ENCODE measurements at regions not wholly inside any gene's neighbourhood (a gene's known extent, or its start where the extent isn't known, plus 50 kb on each side); places are given as distances from the start of the nearest gene placed in this dataset.

DNA sequence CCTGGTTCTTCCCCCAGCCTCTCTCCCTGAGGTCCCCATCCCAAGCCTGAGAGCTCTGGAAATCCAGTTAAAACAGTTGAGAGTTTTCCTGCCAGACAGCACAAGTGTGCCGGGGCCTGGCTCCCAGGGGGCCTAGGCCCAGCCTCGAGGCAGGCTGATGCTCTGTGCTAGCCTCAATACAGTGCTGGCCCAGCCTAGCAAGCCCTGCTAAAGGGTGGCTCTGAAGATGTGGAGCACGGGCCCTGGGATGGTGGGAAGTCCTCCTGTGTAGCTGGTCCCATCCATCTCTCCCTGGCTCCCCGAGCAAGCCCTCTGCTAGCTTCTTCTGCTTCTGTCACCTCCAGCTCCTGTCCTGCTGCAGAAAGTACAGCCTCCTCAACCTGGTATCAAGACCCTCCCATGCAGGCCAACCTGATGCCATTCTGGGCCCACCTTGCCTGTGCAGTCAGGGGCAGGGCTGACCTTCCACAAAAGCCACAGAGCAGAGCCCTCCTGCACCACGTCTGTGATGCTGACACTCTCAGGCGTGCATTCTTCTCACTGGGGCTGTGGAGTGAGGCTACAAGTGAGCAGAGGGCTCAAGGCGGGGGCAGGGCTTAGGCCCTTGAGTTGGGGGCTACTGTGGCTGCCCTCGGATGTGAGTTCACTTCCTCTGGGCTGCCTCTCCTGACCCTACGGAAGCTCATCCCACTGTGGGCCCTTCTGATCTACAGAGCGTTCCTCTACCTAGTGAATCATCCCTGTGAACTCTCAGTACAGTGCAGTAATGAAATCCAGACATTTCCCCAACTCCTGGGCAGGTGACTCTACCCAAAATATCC lies 60.1 kb upstream of the LAPTM4A start:
- DNase-seq: no peak
- Mint-ChIP-seq H3K27me3 (peaks cover 51% of the 10 kb centered on the region), H3K36me3 (ENCODE audit: low read depth) (no peaks in the 10 kb centered on the region), H3K27ac (no peak overlapping the region), H3K4me1 (no peaks in the 10 kb centered on the region), H3K4me3 (no peak overlapping the region)
- no peaks in the 10 kb centered on the region for H3K9me3 ChIP-seq (ENCODE audit: control insufficient read depth, low read length, poor library complexity, severe bottlenecking)
- no peak for ATAC-seq

DNA sequence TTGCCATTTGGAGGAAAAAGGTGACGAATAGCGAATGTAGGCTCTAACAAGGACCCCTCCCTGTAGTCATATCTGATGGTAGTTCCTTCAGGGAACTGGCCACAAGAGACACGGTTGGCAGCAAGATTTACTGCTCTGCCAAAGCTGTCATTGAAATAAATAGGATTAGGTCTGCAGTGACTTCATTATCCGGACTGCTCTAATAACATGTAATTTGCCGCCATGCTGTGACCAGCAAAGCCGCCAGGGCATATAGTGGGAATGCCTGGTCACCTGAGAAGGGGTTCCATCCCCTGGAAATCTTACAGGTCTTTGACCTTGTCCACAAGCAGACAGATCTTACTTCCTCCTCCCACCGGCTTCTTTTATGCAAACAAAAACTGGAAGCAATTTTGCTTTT lies 59.4 kb upstream of the LAPTM4A start:
- Mint-ChIP-seq H3K27me3 (peaks cover 57% of the 10 kb centered on the region), H3K36me3 (ENCODE audit: low read depth) (no peaks in the 10 kb centered on the region), H3K4me1 (no peaks in the 10 kb centered on the region)

DNA sequence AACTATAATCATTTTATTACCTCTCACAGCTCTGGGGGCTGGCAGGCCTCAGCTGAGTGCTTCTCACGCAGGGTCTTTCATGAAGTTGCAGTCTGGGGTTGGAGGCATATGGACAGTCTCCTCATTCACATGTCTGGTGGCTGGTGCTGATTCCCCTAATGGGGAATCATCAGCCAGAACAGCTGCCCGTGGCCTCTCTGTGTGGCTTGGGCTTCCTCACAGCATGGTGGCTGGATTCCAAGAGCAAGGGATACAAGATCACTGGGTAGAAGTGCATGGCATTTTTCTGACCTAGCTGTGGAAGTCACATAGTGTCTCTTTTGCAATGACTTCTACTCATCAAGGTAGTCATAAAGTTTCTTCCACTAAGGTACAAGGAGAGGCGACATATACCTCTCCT lies 59.0 kb upstream of the LAPTM4A start:
- ATAC-seq: no peak
- H3K9me3 ChIP-seq (ENCODE audit: control insufficient read depth, low read length, poor library complexity, severe bottlenecking): no peaks in the 10 kb centered on the region
- no peak overlapping the region for H3K27ac Mint-ChIP-seq
- no peak for DNase-seq
- H3K36me3 Mint-ChIP-seq (ENCODE audit: low read depth): no peaks in the 10 kb centered on the region
- H3K4me1 Mint-ChIP-seq: no peaks in the 10 kb centered on the region
- no peak overlapping the region for H3K4me3 Mint-ChIP-seq
- H3K27me3 Mint-ChIP-seq: peaks cover 62% of the 10 kb centered on the region

More for the DNA sequence above, 59.4 kb upstream of the LAPTM4A start:
- Mint-ChIP-seq H3K4me3 (no peak overlapping the region), H3K27ac (no peak overlapping the region)
- no peak for DNase-seq
- ATAC-seq: no peak
- no peaks in the 10 kb centered on the region for H3K9me3 ChIP-seq (ENCODE audit: control insufficient read depth, low read length, poor library complexity, severe bottlenecking)

DNA sequence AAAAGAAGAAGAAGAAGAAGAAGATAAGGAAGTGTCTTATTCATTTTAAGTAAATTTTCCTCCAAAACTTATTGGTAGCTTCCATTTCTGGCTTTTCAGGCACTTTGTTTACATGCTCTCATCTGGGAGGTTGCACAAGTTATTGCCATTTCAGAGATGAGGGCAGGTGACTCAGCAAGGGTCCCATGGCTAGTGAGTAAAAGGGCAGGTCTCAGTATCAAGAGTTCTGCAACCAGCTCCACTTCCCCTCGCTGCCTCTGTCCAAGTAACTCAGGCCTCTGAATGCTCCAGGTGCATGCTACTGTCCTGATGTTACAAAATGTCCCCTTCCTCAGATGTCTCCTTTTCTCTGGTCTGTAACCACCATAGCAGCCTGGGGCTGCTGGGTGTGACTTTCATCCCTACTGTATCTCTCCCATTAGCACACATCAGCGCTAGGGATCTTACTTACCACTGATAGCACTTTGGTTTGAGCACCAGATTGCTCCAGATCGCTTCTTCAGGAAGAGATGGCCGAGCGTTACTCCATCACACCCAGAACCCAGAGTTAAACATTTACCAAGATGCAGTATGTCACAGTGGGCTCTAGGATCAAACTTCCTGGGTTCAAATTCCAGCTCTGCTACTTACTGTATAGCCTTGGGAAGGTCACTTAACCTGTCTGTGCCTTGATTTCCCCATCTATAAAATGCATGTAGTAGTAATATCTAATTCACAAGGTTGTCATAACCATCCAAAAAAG lies 57.4 kb upstream of the LAPTM4A start:
- DNase-seq: no peak
- no peaks in the 10 kb centered on the region for H3K9me3 ChIP-seq (ENCODE audit: control insufficient read depth, low read length, poor library complexity, severe bottlenecking)
- Mint-ChIP-seq H3K27me3 (peaks cover 72% of the 10 kb centered on the region), H3K36me3 (ENCODE audit: low read depth) (no peaks in the 10 kb centered on the region), H3K4me1 (no peaks in the 10 kb centered on the region), H3K4me3 (no peak overlapping the region), H3K27ac (no peak overlapping the region)
- ATAC-seq: no peak

DNA sequence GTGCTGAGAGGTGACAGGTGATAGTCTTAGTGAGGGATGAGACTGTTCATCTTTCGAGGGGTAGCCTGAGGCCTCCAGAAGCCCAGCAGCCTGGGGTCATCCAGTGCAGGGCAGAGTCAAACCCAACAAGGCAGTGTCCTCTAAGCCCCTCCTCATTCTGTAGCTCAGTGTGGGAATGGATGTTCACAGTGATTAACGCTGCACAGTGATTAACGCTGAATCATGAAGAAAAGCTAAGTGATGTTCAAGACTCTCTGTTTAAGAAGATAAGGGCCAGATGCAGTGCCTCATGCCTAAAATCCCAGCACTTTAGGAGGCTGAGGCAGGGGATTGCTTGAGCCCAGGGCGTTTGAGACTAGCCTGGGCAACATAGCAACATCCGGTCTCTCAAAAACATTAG lies 56.3 kb upstream of the LAPTM4A start:
- Mint-ChIP-seq H3K4me1 (no peaks in the 10 kb centered on the region), H3K4me3 (no peak overlapping the region), H3K27me3 (peaks cover 66% of the 10 kb centered on the region)

DNA sequence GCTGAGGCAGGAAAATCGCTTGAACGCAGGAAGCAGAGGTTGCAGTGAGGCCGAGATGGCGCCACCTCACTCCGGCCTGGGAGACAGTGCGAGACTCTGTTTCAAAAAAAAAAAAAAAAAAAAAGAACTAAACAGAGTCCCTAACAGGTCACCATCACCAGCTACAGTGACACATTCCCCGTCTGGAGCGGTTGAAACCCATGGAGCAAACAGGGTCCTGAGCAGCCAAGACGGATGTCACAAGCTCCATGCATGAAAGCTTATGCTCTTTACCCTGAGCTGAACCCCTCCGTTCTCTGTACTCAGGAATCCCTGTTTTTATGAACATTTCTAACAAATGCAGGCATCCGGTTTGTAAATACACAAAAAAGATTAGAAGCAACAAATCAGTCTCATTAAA lies 55.9 kb upstream of the LAPTM4A start:
- Mint-ChIP-seq H3K4me1 (no peaks in the 10 kb centered on the region), H3K36me3 (ENCODE audit: low read depth) (no peaks in the 10 kb centered on the region), H3K27ac (peak overlapping the region; percentile 68), H3K27me3 (peaks cover 66% of the 10 kb centered on the region), H3K4me3 (no peak overlapping the region)
- ATAC-seq (no peak), DNase-seq (no peak)
- no peaks in the 10 kb centered on the region for H3K9me3 ChIP-seq (ENCODE audit: control insufficient read depth, low read length, poor library complexity, severe bottlenecking)

More for the DNA sequence above, 56.3 kb upstream of the LAPTM4A start:
- H3K36me3 Mint-ChIP-seq (ENCODE audit: low read depth): no peaks in the 10 kb centered on the region
- no peak for DNase-seq
- no peak overlapping the region for H3K27ac Mint-ChIP-seq
- ATAC-seq: no peak
- H3K9me3 ChIP-seq (ENCODE audit: control insufficient read depth, low read length, poor library complexity, severe bottlenecking): no peaks in the 10 kb centered on the region

DNA sequence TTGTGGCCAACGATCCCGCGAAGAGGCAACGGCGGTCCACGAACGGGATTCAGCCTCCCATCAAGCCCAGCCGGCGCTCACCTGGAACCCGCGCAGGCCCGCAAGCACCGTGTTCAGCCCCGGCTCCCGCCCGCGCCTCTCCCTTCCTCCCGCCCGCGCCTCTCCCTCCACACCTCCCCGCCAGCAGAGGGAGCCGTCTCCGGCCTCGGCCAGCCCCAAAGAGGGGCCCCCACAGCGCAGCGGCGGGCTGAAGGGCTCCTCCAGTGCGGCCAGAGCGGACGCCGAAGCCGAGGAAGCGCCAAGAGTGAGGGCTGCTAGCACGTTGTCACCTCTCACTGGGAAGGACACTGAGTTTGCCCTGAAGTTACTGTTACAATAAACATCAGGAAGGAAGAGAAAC lies 55.3 kb upstream of the LAPTM4A start:
- H3K9me3 ChIP-seq (ENCODE audit: control insufficient read depth, low read length, poor library complexity, severe bottlenecking): no peaks in the 10 kb centered on the region
- ATAC-seq (peak; percentile 57), DNase-seq (peak in 2 of 3 donors; percentile 9 to 13)
- Mint-ChIP-seq H3K27me3 (peaks cover 62% of the 10 kb centered on the region), H3K36me3 (ENCODE audit: low read depth) (no peaks in the 10 kb centered on the region), H3K27ac (peak overlapping the region; percentile 68), H3K4me3 (no peak overlapping the region), H3K4me1 (no peaks in the 10 kb centered on the region)

DNA sequence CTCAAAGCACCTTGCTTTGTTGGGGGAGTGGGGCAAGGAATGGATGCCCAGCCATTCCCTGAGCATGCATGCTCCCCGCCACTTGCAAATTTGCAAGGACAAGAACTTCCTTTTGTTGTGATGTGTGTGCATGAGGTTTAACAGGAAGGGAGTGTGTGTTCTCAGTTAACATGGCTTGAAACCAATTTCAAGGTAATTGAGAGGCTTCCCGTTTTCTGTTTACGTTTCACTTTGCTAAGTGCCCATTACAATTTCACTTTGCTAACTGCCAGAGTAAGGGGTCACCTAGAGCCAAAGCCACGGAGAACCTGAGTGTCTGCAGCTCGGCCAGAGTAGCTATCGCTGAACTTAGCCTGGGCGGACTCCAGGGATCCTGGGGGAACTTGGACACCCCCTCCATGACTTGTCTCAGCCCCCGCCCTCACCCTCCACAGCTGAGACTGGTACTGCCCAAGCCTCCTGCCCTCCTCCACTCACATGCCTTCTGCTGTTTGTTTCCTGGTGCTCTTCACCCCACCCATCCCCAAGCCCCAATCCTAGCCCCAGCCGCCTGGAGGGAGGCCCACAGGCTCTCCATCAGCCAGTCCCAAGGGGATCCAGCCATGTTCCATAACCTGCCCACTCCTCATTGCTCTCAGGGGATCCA lies 53.6 kb upstream of the LAPTM4A start:
- Mint-ChIP-seq H3K4me3 (no peak overlapping the region), H3K27me3 (peaks cover 60% of the 10 kb centered on the region), H3K4me1 (no peaks in the 10 kb centered on the region), H3K27ac (no peak overlapping the region), H3K36me3 (ENCODE audit: low read depth) (no peaks in the 10 kb centered on the region)
- no peak for DNase-seq
- ATAC-seq: no peak
- no peaks in the 10 kb centered on the region for H3K9me3 ChIP-seq (ENCODE audit: control insufficient read depth, low read length, poor library complexity, severe bottlenecking)

DNA sequence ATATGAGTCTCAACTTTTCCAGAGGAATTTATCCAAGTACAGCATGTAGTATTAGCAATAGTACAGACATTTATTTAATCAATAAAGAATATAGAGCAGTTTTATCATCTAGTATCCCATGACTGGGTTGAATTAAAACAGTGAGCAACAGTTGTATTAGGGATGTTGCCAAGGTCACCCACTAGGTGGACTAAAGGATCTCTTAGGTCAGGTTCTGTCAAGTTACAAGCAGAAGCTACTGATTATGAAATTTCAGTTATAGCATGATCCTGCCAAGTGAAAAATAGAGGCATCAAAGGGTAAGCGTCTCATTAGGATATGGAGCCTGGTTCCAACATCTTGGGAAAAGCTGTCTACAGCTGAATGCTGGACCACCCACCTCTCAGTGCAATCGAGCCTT lies 52.1 kb upstream of the LAPTM4A start:
- DNase-seq (no peak), ATAC-seq (no peak)
- no peaks in the 10 kb centered on the region for H3K9me3 ChIP-seq (ENCODE audit: control insufficient read depth, low read length, poor library complexity, severe bottlenecking)
- Mint-ChIP-seq H3K27ac (no peak overlapping the region), H3K27me3 (peaks cover 50% of the 10 kb centered on the region), H3K4me1 (no peaks in the 10 kb centered on the region), H3K4me3 (no peak overlapping the region), H3K36me3 (ENCODE audit: low read depth) (no peaks in the 10 kb centered on the region)

All from T-helper 17 cell (primary cell).